Calu3 (cell line): ENCODE measurements at regions not wholly inside any gene's neighbourhood (a gene's known extent, or its start where the extent isn't known, plus 50 kb on each side); places are given as distances from the start of the nearest gene placed in this dataset.

Experiments used
- BruUV-seq: library from RNA; stranded (reverse); fragments of 400-500 nt; replicated peaks from 2 replicates; lab custom pipeline; 2021; lab: Mats Ljungman, UMichigan
- CTCF ChIA-PET: fragments of 300-600 bp; sonication (Branson Sonifier 250); formaldehyde crosslinking; loops from one replicate; lab custom pipeline; 2022; ENCODE audit warnings: antibody characterized with exemption; lab: Charles Lee
- DNase-seq: peaks from one replicate; pipeline ENCODE4 v3.0.0; 2022
- H3K27ac Mint-ChIP-seq: one replicate; pipeline ENCODE4 v1.8.0; 2022; ENCODE audit warnings: mixed read lengths; ENCODE audit not compliant: unreplicated experiment
- H3K27me3 Mint-ChIP-seq: one replicate; pipeline ENCODE4 v1.8.0; 2022; ENCODE audit warnings: mixed read lengths; ENCODE audit not compliant: unreplicated experiment
- H3K36me3 Mint-ChIP-seq: one replicate; pipeline ENCODE4 v1.8.0; 2022; ENCODE audit warnings: mild to moderate bottlenecking, moderate library complexity, mixed read lengths; ENCODE audit not compliant: insufficient read depth, unreplicated experiment
- H3K4me1 Mint-ChIP-seq: one replicate; pipeline ENCODE4 v1.8.0; 2022; ENCODE audit warnings: mild to moderate bottlenecking, low read depth, mixed read lengths; ENCODE audit not compliant: unreplicated experiment
- H3K4me3 Mint-ChIP-seq: one replicate; pipeline ENCODE4 v1.8.0; 2022; ENCODE audit warnings: mild to moderate bottlenecking, low read depth, moderate library complexity, mixed read lengths; ENCODE audit not compliant: unreplicated experiment
- H3K9me3 Mint-ChIP-seq: one replicate; pipeline ENCODE4 v1.8.0; 2022; ENCODE audit warnings: low read depth, mixed read lengths; ENCODE audit not compliant: unreplicated experiment
- CTCF ChIP-seq: fragments of 200-600 bp; IDR thresholded peaks from one replicate; pipeline ENCODE4 v1.8.0; 2022; ENCODE audit warnings: antibody characterized with exemption; ENCODE audit not compliant: unreplicated experiment
- intact Hi-C: fragments of 100-400 bp; cut with micrococcal nuclease; formaldehyde crosslinking; loops from one replicate; pipeline ENCODE4 v1.10.0; 2022; ENCODE audit not compliant: unreplicated experiment

GRCh38 chr2:220296174-220296573 lies 668.7 kb downstream of the SLC4A3 start:
- intact Hi-C loops, result no loop called here

DNA sequence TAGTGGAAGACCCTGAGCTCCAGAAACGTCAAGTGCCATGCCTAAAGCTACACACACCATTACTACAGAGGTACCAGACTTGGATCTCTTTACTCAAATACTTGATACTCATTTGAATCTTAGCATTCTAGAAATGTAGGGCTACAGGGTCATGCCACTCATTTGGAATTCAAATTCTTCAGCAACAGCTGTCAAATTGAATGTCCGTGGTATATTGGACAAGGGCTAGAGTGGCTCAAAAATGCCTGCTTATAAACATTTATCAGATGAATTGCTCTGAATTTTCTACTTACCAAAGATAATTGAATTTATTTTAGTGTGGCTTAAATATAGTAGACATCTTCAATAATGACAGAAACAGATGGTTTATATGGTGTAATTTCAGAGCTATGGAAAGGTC lies 669.7 kb downstream of the SLC4A3 start:
- TF ChIP-seq CTCF, result no peak
- Mint-ChIP-seq H3K4me1 (no peaks in the 10 kb centered on the region), H3K36me3 (no peaks in the 10 kb centered on the region), H3K27ac (no peak overlapping the region), H3K4me3 (no peak overlapping the region), H3K9me3 (no peaks in the 10 kb centered on the region), H3K27me3 (no peaks in the 10 kb centered on the region)
- CTCF ChIA-PET, result no interaction called here
- no TSS peak for BruUV-seq
- intact Hi-C loops, result no loop called here
- DNase-seq, result no peak

More at GRCh38 chr2:220296174-220296573, 668.7 kb downstream of the SLC4A3 start:
- H3K4me3 Mint-ChIP-seq, result no peak overlapping the region
- no peak for DNase-seq
- no peaks in the 10 kb centered on the region for H3K4me1 Mint-ChIP-seq
- H3K27me3 Mint-ChIP-seq, result no peaks in the 10 kb centered on the region
- no peak overlapping the region for H3K27ac Mint-ChIP-seq
- CTCF ChIA-PET, result no interaction called here
- no peaks in the 10 kb centered on the region for H3K36me3 Mint-ChIP-seq
- TF ChIP-seq CTCF, result no peak
- H3K9me3 Mint-ChIP-seq, result no peaks in the 10 kb centered on the region
- BruUV-seq, result no TSS peak

DNA sequence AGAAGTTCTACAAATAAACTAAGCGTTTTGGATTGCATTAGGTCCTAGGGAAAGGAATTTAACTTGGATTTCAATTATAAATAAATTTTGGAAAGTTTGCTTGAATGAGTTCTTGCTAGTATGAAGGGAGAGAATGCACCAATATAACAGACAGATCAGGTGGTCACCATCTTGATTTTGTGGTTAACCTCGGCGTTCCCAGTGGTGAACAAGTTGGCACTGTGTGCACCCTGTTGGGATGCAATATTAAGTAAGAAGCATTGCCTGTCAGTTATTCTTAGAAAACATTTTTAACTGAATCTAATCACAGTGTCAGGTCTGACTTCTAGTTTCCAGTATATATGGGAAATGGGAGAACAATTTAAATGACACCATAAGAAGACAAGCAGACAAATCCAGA lies 673.4 kb downstream of the SLC4A3 start:
- H3K27ac Mint-ChIP-seq, result no peak overlapping the region
- CTCF ChIA-PET, result interaction anchor here (0.9 kb wide), 1 partner anchor 102 kb away, joined by 3 read pairs; no protein-coding TSS in a partner anchor
- TF ChIP-seq CTCF, result no peak
- BruUV-seq, result no TSS peak
- intact Hi-C loops, result no loop called here
- no peak overlapping the region for H3K4me3 Mint-ChIP-seq
- no peaks in the 10 kb centered on the region for H3K27me3 Mint-ChIP-seq
- H3K9me3 Mint-ChIP-seq, result no peaks in the 10 kb centered on the region
- no peak for DNase-seq
- H3K4me1 Mint-ChIP-seq, result no peaks in the 10 kb centered on the region
- no peaks in the 10 kb centered on the region for H3K36me3 Mint-ChIP-seq

- BruUV-seq, result no TSS peak
- H3K9me3 Mint-ChIP-seq, result no peaks in the 10 kb centered on the region
- H3K36me3 Mint-ChIP-seq, result no peaks in the 10 kb centered on the region
- H3K4me1 Mint-ChIP-seq, result no peaks in the 10 kb centered on the region
- CTCF ChIA-PET, result interaction anchor here (0.6 kb wide), 1 partner anchor 719 kb away, joined by 3 read pairs; no protein-coding TSS in a partner anchor
- DNase-seq, result no peak
- no peak overlapping the region for H3K27ac Mint-ChIP-seq
- no peak for TF ChIP-seq CTCF
- H3K27me3 Mint-ChIP-seq, result no peaks in the 10 kb centered on the region
- intact Hi-C loops, result no loop called here
- H3K4me3 Mint-ChIP-seq, result no peak overlapping the region
These were observed 675.3 kb downstream of the SLC4A3 start for GRCh38 chr2:220302756-220303155.
